ENCODE measurements at regions not wholly inside any gene's neighbourhood (a gene's known extent, or its start where the extent isn't known, plus 50 kb on each side); places are given as distances from the start of the nearest gene placed in this dataset.

DNA sequence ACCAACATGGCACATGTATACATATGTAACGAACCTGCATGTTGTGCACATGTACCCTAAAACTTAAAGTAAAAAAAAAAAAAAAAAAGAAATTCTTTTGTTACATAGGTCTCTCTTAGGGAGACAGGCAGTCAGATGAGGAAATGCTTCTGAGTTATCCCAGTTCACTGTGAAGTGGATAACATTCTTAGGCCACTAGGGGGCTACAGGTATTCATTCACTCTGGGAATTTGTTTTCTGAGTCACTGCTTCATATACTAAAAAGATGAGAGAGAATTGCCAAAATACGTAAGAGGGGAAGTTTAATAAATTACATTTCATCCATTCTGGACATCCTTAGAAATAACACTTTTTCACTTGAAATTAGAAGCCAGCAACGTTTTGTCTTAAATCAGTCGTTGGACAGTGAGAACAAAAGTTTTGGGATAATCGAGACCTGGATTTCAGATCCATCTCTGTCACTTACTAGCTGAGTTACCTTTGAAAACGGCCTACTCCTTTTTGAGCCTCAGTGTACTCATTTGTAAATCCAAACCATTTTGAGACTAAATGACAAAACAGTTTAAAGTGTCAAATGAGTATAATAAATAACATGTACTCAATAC lies 738.4 kb upstream of the ALCAM start (continued):
- TF ChIP-seq, protein P1, sequence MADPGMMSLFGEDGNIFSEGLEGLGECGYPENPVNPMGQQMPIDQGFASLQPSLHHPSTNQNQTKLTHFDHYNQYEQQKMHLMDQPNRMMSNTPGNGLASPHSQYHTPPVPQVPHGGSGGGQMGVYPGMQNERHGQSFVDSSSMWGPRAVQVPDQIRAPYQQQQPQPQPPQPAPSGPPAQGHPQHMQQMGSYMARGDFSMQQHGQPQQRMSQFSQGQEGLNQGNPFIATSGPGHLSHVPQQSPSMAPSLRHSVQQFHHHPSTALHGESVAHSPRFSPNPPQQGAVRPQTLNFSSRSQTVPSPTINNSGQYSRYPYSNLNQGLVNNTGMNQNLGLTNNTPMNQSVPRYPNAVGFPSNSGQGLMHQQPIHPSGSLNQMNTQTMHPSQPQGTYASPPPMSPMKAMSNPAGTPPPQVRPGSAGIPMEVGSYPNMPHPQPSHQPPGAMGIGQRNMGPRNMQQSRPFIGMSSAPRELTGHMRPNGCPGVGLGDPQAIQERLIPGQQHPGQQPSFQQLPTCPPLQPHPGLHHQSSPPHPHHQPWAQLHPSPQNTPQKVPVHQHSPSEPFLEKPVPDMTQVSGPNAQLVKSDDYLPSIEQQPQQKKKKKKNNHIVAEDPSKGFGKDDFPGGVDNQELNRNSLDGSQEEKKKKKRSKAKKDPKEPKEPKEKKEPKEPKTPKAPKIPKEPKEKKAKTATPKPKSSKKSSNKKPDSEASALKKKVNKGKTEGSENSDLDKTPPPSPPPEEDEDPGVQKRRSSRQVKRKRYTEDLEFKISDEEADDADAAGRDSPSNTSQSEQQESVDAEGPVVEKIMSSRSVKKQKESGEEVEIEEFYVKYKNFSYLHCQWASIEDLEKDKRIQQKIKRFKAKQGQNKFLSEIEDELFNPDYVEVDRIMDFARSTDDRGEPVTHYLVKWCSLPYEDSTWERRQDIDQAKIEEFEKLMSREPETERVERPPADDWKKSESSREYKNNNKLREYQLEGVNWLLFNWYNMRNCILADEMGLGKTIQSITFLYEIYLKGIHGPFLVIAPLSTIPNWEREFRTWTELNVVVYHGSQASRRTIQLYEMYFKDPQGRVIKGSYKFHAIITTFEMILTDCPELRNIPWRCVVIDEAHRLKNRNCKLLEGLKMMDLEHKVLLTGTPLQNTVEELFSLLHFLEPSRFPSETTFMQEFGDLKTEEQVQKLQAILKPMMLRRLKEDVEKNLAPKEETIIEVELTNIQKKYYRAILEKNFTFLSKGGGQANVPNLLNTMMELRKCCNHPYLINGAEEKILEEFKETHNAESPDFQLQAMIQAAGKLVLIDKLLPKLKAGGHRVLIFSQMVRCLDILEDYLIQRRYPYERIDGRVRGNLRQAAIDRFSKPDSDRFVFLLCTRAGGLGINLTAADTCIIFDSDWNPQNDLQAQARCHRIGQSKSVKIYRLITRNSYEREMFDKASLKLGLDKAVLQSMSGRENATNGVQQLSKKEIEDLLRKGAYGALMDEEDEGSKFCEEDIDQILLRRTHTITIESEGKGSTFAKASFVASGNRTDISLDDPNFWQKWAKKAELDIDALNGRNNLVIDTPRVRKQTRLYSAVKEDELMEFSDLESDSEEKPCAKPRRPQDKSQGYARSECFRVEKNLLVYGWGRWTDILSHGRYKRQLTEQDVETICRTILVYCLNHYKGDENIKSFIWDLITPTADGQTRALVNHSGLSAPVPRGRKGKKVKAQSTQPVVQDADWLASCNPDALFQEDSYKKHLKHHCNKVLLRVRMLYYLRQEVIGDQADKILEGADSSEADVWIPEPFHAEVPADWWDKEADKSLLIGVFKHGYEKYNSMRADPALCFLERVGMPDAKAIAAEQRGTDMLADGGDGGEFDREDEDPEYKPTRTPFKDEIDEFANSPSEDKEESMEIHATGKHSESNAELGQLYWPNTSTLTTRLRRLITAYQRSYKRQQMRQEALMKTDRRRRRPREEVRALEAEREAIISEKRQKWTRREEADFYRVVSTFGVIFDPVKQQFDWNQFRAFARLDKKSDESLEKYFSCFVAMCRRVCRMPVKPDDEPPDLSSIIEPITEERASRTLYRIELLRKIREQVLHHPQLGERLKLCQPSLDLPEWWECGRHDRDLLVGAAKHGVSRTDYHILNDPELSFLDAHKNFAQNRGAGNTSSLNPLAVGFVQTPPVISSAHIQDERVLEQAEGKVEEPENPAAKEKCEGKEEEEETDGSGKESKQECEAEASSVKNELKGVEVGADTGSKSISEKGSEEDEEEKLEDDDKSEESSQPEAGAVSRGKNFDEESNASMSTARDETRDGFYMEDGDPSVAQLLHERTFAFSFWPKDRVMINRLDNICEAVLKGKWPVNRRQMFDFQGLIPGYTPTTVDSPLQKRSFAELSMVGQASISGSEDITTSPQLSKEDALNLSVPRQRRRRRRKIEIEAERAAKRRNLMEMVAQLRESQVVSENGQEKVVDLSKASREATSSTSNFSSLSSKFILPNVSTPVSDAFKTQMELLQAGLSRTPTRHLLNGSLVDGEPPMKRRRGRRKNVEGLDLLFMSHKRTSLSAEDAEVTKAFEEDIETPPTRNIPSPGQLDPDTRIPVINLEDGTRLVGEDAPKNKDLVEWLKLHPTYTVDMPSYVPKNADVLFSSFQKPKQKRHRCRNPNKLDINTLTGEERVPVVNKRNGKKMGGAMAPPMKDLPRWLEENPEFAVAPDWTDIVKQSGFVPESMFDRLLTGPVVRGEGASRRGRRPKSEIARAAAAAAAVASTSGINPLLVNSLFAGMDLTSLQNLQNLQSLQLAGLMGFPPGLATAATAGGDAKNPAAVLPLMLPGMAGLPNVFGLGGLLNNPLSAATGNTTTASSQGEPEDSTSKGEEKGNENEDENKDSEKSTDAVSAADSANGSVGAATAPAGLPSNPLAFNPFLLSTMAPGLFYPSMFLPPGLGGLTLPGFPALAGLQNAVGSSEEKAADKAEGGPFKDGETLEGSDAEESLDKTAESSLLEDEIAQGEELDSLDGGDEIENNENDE (IDR thresholded peaks at IDR 0.05; ENCODE audit: insufficient replicate concordance, low read length), result no peak
- TF ChIP-seq RAD21 (IDR thresholded peaks at IDR 0.05 in 1 of 2, conservative IDR thresholded peaks at IDR 0.05 in 1 of 2; ENCODE audit: low read depth in 2 of 2, low read length in 2 of 2), result peak; percentile 55 to 70
